ENCODE measurements at regions not wholly inside any gene's neighbourhood (a gene's known extent, or its start where the extent isn't known, plus 50 kb on each side); places are given as distances from the start of the nearest gene placed in this dataset.

DNA sequence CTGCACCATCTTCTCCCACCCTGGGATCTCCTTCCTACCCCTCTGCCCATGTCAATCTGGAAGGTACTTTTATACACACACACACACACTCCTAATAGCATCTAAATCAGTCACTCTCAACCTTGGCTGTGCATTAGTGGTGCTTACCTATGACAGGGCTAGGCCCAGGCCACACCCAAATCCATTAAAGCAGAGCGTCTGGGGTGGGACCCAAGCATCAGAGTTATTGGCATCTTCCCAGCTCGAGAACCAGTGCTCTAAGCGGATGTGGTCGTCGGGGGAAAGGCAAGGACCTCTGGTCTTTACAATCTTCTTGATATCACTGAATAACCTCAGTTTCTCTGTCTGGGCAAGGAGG, 194.6 kb downstream of the TRIM29 start:
- DNase-seq (ENCODE audit: extremely low spot score), result no peak
- H3K4me3 ChIP-seq, result no peak overlapping the region
- WGBS, result 74% methylated on average over 5 of the region's 5 CpGs
- intact Hi-C loops (cut with DNase I), result no loop called here
- peaks cover 0 to 74% (median 0%) of the 10 kb centered on the region in 4 donors for H3K27me3 ChIP-seq
- no peak overlapping the region for H3K27ac ChIP-seq (replicated peaks in 1 of 4)
- no peaks in the 10 kb centered on the region for H3K9me3 ChIP-seq
- peaks cover 0 to 4% (median 0%) of the 10 kb centered on the region in 4 donors for H3K4me1 ChIP-seq
- TF ChIP-seq POLR2A (IDR thresholded peaks at IDR 0.05; ENCODE audit: low read depth) (no peak), POLR2AphosphoS5 (IDR thresholded peaks at IDR 0.05) (no peak), EP300 (IDR thresholded peaks at IDR 0.05) (no peak)
- TF ChIP-seq, protein P1, sequence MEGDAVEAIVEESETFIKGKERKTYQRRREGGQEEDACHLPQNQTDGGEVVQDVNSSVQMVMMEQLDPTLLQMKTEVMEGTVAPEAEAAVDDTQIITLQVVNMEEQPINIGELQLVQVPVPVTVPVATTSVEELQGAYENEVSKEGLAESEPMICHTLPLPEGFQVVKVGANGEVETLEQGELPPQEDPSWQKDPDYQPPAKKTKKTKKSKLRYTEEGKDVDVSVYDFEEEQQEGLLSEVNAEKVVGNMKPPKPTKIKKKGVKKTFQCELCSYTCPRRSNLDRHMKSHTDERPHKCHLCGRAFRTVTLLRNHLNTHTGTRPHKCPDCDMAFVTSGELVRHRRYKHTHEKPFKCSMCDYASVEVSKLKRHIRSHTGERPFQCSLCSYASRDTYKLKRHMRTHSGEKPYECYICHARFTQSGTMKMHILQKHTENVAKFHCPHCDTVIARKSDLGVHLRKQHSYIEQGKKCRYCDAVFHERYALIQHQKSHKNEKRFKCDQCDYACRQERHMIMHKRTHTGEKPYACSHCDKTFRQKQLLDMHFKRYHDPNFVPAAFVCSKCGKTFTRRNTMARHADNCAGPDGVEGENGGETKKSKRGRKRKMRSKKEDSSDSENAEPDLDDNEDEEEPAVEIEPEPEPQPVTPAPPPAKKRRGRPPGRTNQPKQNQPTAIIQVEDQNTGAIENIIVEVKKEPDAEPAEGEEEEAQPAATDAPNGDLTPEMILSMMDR (IDR thresholded peaks at IDR 0.05), result no peak
- H3K36me3 ChIP-seq, result no peaks in the 10 kb centered on the region

DNA sequence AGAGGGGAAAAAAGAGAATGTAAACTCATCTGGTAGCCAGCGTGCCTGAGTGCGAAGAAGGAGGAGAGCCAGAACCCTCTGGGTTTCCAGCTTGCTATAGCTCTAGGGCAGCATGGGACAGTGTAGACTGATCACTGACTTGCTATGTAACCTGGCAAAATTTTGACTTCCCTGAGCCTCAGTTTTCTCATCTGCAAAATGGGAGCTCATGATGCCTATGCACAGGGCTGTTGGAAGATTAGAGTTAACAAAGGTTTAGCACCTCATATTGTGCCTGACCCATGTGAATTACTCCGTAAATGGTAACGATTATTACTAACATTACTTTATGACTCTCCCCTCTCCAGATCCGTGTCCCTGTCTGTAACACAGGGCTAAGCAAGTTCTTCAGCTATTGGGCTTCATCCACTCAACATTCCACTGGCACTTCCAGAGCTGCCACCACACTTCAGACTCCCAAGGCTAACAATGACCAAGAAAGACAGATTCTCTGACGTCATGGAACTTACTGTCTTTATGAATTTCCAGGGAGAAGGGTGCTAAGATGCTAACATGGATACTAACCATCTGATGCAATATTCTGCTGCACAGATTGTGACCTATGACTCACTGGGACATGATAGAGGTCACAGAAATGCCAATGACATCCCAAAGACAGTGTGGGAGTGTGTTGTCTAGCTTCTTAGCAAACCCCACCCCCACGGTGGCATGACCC, 195.2 kb downstream of the TRIM29 start:
- H3K27ac ChIP-seq (replicated peaks in 1 of 4), result no peak overlapping the region
- intact Hi-C loops (cut with DNase I), result no loop called here
- TF ChIP-seq POLR2A (IDR thresholded peaks at IDR 0.05; ENCODE audit: low read depth) (no peak), EP300 (IDR thresholded peaks at IDR 0.05) (no peak), POLR2AphosphoS5 (IDR thresholded peaks at IDR 0.05) (no peak)
- H3K9me3 ChIP-seq, result no peaks in the 10 kb centered on the region
- 86% methylated on average over 7 of the region's 7 CpGs for WGBS
- H3K36me3 ChIP-seq, result no peaks in the 10 kb centered on the region
- peaks cover 0 to 4% (median 0%) of the 10 kb centered on the region in 4 donors for H3K4me1 ChIP-seq
- no peak overlapping the region for H3K4me3 ChIP-seq
- no peak for DNase-seq (ENCODE audit: extremely low spot score)
- H3K27me3 ChIP-seq, result peaks cover 0 to 74% (median 0%) of the 10 kb centered on the region in 4 donors

DNA sequence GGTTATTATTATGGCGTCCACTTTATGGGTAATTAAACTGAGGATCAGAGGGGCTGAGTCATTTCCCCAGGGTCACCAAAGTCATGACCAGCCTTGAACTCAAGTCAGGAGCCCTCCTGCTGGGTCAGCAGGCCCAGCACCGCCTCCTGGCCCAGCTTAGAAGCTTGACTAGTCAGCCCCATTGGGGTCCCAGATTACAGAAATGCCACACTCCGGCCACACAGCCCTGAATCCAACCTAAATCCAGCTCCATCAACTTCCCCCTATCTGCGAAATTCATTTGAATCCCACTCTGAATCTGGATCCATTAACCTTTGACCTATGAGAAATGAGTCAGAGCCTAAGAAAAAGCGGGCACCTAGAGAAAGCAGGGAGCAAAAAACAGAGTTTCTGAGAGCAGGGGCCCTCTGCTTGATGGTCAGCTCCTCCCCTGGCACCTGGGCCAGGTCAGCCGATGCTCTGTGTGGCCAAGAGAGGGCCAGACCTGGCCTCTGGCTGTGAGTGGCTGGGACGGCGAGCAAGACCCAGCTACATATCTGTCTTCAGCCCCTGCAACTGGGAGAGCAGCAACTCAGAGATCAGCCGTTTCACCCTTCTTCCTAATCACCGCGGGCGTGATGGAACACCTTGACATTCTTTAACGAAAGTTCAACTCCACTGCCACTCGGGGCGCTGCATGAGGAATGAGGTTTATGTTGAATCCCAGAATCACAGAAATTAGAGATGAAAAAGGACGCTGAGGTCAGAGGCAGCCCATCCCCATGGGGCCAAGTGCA, 196.1 kb downstream of the TRIM29 start:
- Histone ChIP-seq H3K36me3 (no peaks in the 10 kb centered on the region), H3K4me1 (peaks cover 0 to 4% (median 0%) of the 10 kb centered on the region in 4 donors), H3K27ac (replicated peaks in 1 of 4) (no peak overlapping the region), H3K27me3 (peaks cover 0 to 66% (median 0%) of the 10 kb centered on the region in 4 donors), H3K4me3 (no peak overlapping the region), H3K9me3 (no peaks in the 10 kb centered on the region)
- DNase-seq (ENCODE audit: extremely low spot score), result no peak
- no peak for TF ChIP-seq POLR2A (IDR thresholded peaks at IDR 0.05; ENCODE audit: low read depth)
- TF ChIP-seq POLR2AphosphoS5 (IDR thresholded peaks at IDR 0.05), result no peak
- TF ChIP-seq EP300 (IDR thresholded peaks at IDR 0.05), result no peak
- TF ChIP-seq, protein P1 (IDR thresholded peaks at IDR 0.05), result no peak
- intact Hi-C loops (cut with DNase I), result no loop called here
- 67% methylated on average over 16 of the region's 16 CpGs for WGBS

DNA sequence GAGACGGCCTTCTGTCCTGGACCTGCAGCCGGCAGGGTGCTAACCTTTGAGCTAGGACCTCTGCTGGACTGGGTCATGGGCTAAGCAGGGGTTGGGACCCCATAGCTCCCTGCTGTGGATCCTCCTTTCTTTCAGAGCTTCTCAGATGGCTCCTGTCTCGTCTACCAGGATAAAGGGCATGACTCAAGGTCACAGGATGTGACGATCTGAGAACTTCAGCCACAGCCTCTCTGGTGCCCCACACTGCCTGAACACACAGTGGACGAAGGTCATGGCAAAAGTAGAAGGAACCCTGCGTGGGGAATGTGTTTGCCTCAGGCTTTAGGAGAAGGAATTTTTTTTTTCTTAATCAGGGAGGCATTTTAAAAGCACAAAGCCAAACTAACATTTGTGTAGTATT, 196.7 kb downstream of the TRIM29 start:
- Histone ChIP-seq H3K4me3 (no peak overlapping the region), H3K27ac (replicated peaks in 1 of 4) (no peak overlapping the region), H3K36me3 (no peaks in the 10 kb centered on the region), H3K9me3 (no peaks in the 10 kb centered on the region), H3K27me3 (peaks cover 0 to 65% (median 0%) of the 10 kb centered on the region in 4 donors), H3K4me1 (peaks cover 0 to 4% (median 0%) of the 10 kb centered on the region in 4 donors)
- no peak for DNase-seq (ENCODE audit: extremely low spot score)
- TF ChIP-seq EP300 (IDR thresholded peaks at IDR 0.05) (no peak), POLR2A (IDR thresholded peaks at IDR 0.05; ENCODE audit: low read depth) (no peak), POLR2AphosphoS5 (IDR thresholded peaks at IDR 0.05) (no peak)
- TF ChIP-seq, protein P1 (IDR thresholded peaks at IDR 0.05), result no peak
- intact Hi-C loops (cut with DNase I), result no loop called here
- WGBS, result 89% methylated on average over 5 of the region's 6 CpGs

DNA sequence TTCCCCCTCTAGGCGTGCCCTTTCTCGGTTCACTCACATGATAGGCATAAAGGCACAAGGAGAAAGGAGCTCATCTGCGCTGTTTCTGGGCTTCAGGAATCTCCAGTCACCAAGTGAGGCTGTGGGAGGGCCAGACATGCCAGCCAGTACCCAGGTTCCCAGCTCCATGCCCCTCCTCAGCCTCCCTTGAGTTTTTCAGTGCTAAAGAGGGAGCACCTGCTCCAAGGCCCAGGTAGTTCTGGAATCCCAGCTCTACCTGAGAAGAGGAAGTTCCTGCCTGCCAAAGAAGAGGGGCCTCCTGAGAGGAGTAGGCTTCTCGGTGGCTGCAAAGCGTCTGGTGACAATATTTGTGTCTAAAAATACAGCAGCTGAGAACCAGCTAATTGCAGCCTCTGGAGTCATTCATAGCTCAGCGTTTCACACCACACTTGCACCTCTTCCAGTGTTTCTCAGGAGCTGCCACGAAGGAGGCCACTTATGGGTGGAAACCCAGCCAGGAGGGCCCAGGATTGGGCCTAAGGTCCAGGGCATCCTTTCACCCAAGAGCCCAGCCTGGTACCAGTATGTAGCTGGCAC, 197.4 kb downstream of the TRIM29 start:
- TF ChIP-seq POLR2AphosphoS5 (IDR thresholded peaks at IDR 0.05) (no peak), EP300 (IDR thresholded peaks at IDR 0.05) (no peak), POLR2A (IDR thresholded peaks at IDR 0.05; ENCODE audit: low read depth) (no peak)
- TF ChIP-seq, protein P1 (IDR thresholded peaks at IDR 0.05), result no peak
- H3K9me3 ChIP-seq, result no peaks in the 10 kb centered on the region
- peaks cover 0 to 4% (median 0%) of the 10 kb centered on the region in 4 donors for H3K4me1 ChIP-seq
- intact Hi-C loops (cut with DNase I), result no loop called here
- no peak overlapping the region for H3K4me3 ChIP-seq
- peaks cover 0 to 68% (median 0%) of the 10 kb centered on the region in 4 donors for H3K27me3 ChIP-seq
- no peak for DNase-seq (ENCODE audit: extremely low spot score)
- H3K27ac ChIP-seq (replicated peaks in 1 of 4), result no peak overlapping the region
- no peaks in the 10 kb centered on the region for H3K36me3 ChIP-seq
- 77% methylated on average over 6 of the region's 7 CpGs for WGBS
